OCI-LY3 (cell line): ENCODE measurements at regions not wholly inside any gene's neighbourhood (a gene's known extent, or its start where the extent isn't known, plus 50 kb on each side); places are given as distances from the start of the nearest gene placed in this dataset.

Source experiments
- EZH2phosphoT487 ChIP-seq: fragments of 200-600 bp; shearing (Covaris generic); IDR thresholded peaks from 2 replicates; pipeline ENCODE4 v1.6.1; 2018; ENCODE audit warnings: antibody characterized with exemption, mixed run types, low read depth
- TF ChIP-seq, protein P1 (sequence below): fragments of 200-600, 300-600 bp; sonication (generic); IDR thresholded peaks from 2 replicates; pipeline ENCODE4 v1.5.1; 2014; ENCODE audit warnings: antibody characterized with exemption, low read length, low read depth

GRCh38 chr10:80751940-80752339, 214.2 kb downstream of the SH2D4B start:
- TF ChIP-seq, protein P1, sequence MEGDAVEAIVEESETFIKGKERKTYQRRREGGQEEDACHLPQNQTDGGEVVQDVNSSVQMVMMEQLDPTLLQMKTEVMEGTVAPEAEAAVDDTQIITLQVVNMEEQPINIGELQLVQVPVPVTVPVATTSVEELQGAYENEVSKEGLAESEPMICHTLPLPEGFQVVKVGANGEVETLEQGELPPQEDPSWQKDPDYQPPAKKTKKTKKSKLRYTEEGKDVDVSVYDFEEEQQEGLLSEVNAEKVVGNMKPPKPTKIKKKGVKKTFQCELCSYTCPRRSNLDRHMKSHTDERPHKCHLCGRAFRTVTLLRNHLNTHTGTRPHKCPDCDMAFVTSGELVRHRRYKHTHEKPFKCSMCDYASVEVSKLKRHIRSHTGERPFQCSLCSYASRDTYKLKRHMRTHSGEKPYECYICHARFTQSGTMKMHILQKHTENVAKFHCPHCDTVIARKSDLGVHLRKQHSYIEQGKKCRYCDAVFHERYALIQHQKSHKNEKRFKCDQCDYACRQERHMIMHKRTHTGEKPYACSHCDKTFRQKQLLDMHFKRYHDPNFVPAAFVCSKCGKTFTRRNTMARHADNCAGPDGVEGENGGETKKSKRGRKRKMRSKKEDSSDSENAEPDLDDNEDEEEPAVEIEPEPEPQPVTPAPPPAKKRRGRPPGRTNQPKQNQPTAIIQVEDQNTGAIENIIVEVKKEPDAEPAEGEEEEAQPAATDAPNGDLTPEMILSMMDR = no peak
- TF ChIP-seq EZH2phosphoT487 = no peak
